H9 (cell line): ENCODE measurements at regions not wholly inside any gene's neighbourhood (a gene's known extent, or its start where the extent isn't known, plus 50 kb on each side); places are given as distances from the start of the nearest gene placed in this dataset.

Experiments used
- DNase-seq: peaks from one replicate; pipeline ENCODE4 v3.0.0-alpha.2; 2017
- H2AFZ ChIP-seq: one replicate; pipeline ENCODE4 v1.6.1; 2013; ENCODE audit warnings: mild to moderate bottlenecking, low read length, control low read depth, moderate library complexity
- H2AK5ac ChIP-seq: 2 replicates; pipeline ENCODE4 v1.6.1; 2013; ENCODE audit warnings: low read length, control low read depth, mixed read lengths; ENCODE audit not compliant: insufficient read length
- H2BK120ac ChIP-seq: one replicate; pipeline ENCODE4 v1.6.1; 2013; ENCODE audit warnings: low read depth, mild to moderate bottlenecking, low read length, control low read depth, inconsistent platforms; ENCODE audit not compliant: poor library complexity, severe bottlenecking
- H2BK12ac ChIP-seq: 2 replicates; pipeline ENCODE4 v1.6.1; 2013; ENCODE audit warnings: low read length, control low read depth, mixed read lengths, low read depth; ENCODE audit not compliant: insufficient read length
- H2BK15ac ChIP-seq: 2 replicates; pipeline ENCODE4 v1.6.1; 2013; ENCODE audit warnings: low read depth, low read length, control low read depth
- H2BK20ac ChIP-seq: one replicate; pipeline ENCODE4 v1.6.1; 2013; ENCODE audit warnings: low read depth, mild to moderate bottlenecking, low read length, control low read depth, inconsistent platforms; ENCODE audit not compliant: poor library complexity, severe bottlenecking
- H2BK5ac ChIP-seq: 2 replicates; pipeline ENCODE4 v1.6.1; 2013; ENCODE audit warnings: low read length, control low read depth, mixed read lengths; ENCODE audit not compliant: insufficient read length
- H3K14ac ChIP-seq: 2 replicates; pipeline ENCODE4 v1.6.1; 2013; ENCODE audit warnings: low read length, control low read depth; ENCODE audit not compliant: insufficient read depth
- H3K18ac ChIP-seq: 2 replicates; pipeline ENCODE4 v1.6.1; 2013; ENCODE audit warnings: low read depth, mild to moderate bottlenecking, mixed read lengths, low read length, control low read depth; ENCODE audit not compliant: insufficient read length
- H3K23ac ChIP-seq: 2 replicates; pipeline ENCODE4 v1.6.1; 2013; ENCODE audit warnings: low read length, control low read depth, mixed read lengths, low read depth; ENCODE audit not compliant: insufficient read length
- H3K23me2 ChIP-seq: 2 replicates; pipeline ENCODE4 v1.6.1; 2013; ENCODE audit warnings: low read depth, mild to moderate bottlenecking, mixed read lengths, low read length, control low read depth; ENCODE audit not compliant: insufficient read length, poor library complexity, severe bottlenecking
- H3K27ac ChIP-seq: 2 replicates; pipeline ENCODE4 v1.5.1; 2013; ENCODE audit warnings: low read length, control low read depth, mixed read lengths, low read depth; ENCODE audit not compliant: insufficient read length
- H3K27me3 ChIP-seq: 2 replicates; pipeline ENCODE4 v1.6.1; 2013; ENCODE audit warnings: low read length, control low read depth, inconsistent platforms; ENCODE audit not compliant: insufficient read depth
- H3K4ac ChIP-seq: 2 replicates; pipeline ENCODE4 v1.6.1; 2013; ENCODE audit warnings: low read depth, mild to moderate bottlenecking, control low read depth, inconsistent platforms, low read length, moderate library complexity
- H3K4me1 ChIP-seq: 2 replicates; pipeline ENCODE4 v1.6.1; 2013; ENCODE audit warnings: low read length, control low read depth, inconsistent platforms; ENCODE audit not compliant: insufficient read depth
- H3K4me2 ChIP-seq: 2 replicates; pipeline ENCODE4 v1.6.1; 2013; ENCODE audit warnings: low read length, control low read depth, mixed read lengths; ENCODE audit not compliant: insufficient read length, insufficient read depth
- H3K56ac ChIP-seq: 2 replicates; pipeline ENCODE4 v1.6.1; 2013; ENCODE audit warnings: low read depth, mild to moderate bottlenecking, mixed read lengths, low read length, control low read depth; ENCODE audit not compliant: insufficient read length
- H3K79me1 ChIP-seq: 2 replicates; pipeline ENCODE4 v1.6.1; 2013; ENCODE audit warnings: low read depth, mild to moderate bottlenecking, moderate library complexity, low read length, control low read depth, inconsistent platforms; ENCODE audit not compliant: insufficient read depth, poor library complexity, severe bottlenecking
- H3K79me2 ChIP-seq: 2 replicates; pipeline ENCODE4 v1.6.1; 2013; ENCODE audit warnings: low read length, control low read depth, inconsistent platforms; ENCODE audit not compliant: insufficient read depth
- H3K9ac ChIP-seq: 2 replicates; pipeline ENCODE4 v1.6.1; 2013; ENCODE audit warnings: low read length, control low read depth, mixed read lengths; ENCODE audit not compliant: insufficient read length; ENCODE audit errors: extremely low read depth
- H3K9me3 ChIP-seq: one replicate; pipeline ENCODE4 v1.6.1; 2013; ENCODE audit warnings: low read depth, low read length, inconsistent platforms; ENCODE audit not compliant: control insufficient read depth
- H3T11ph ChIP-seq: one replicate; pipeline ENCODE4 v1.6.1; 2013; ENCODE audit warnings: mild to moderate bottlenecking, low read length, control low read depth, inconsistent platforms
- H4K20me1 ChIP-seq: one replicate; pipeline ENCODE4 v1.6.1; 2013; ENCODE audit not compliant: control insufficient read depth, insufficient read length, insufficient read depth
- H4K5ac ChIP-seq: 2 replicates; pipeline ENCODE4 v1.6.1; 2013; ENCODE audit warnings: low read depth, mild to moderate bottlenecking, mixed read lengths, low read length, control low read depth; ENCODE audit not compliant: insufficient read length
- H4K8ac ChIP-seq: replicated peaks from 2 replicates; pipeline ENCODE4 v1.6.1; 2013; ENCODE audit warnings: low read length, control low read depth, mixed read lengths, low read depth; ENCODE audit not compliant: insufficient read length
- H4K91ac ChIP-seq: 2 replicates; pipeline ENCODE4 v1.6.1; 2013; ENCODE audit warnings: low read depth, mild to moderate bottlenecking, moderate library complexity, mixed read lengths, low read length, control low read depth; ENCODE audit not compliant: insufficient read length
- H3K27ac Mint-ChIP-seq, 3 experiments: 2 replicates in 2 of 3; 3 replicates in 1 of 3; pipeline ENCODE4 v1.8.0; 2020 to 2021; ENCODE audit warnings: mixed read lengths in 3 of 3, mild to moderate bottlenecking in 1 of 3, moderate library complexity in 1 of 3
- H3K27me3 Mint-ChIP-seq: 2 replicates; pipeline ENCODE4 v1.8.0; 2021; ENCODE audit warnings: low read depth, mild to moderate bottlenecking, moderate library complexity, mixed read lengths
- H3K36me3 Mint-ChIP-seq, 3 experiments: 2 replicates in 2 of 3; 3 replicates in 1 of 3; pipeline ENCODE4 v1.8.0; 2020 to 2021; ENCODE audit warnings: low read depth in 3 of 3, mixed read lengths in 3 of 3; ENCODE audit not compliant: insufficient read depth in 1 of 3
- H3K4me1 Mint-ChIP-seq, 2 experiments: 2 replicates each; pipeline ENCODE4 v1.8.0; 2020; ENCODE audit warnings: mixed read lengths in 2 of 2
- H3K4me3 Mint-ChIP-seq, 2 experiments: 2 replicates in 1 of 2; 3 replicates in 1 of 2; pipeline ENCODE4 v1.8.0; 2020 to 2021; ENCODE audit warnings: mild to moderate bottlenecking in 2 of 2, mixed read lengths in 2 of 2, moderate library complexity in 1 of 2
- H3K9me3 Mint-ChIP-seq, 2 experiments: 2 replicates in 1 of 2; 3 replicates in 1 of 2; pipeline ENCODE4 v1.8.0; 2020; ENCODE audit warnings: mild to moderate bottlenecking in 2 of 2, mixed read lengths in 2 of 2, moderate library complexity in 1 of 2
- CTCF ChIP-seq: fragments of 200-600 bp; sonication (generic); conservative IDR thresholded peaks from 3 replicates; pipeline ENCODE4 v1.8.0; 2021; ENCODE audit warnings: antibody characterized with exemption, mild to moderate bottlenecking
- WGBS: extraction: QIAGEN DNeasy Blood & Tissue Kit; methylation state at CpG from one replicate; pipeline ENCODE4 v1.1.7; 2013; ENCODE audit warnings: missing lambda C conversion rate, low lambda C conversion rate, mixed read lengths; ENCODE audit not compliant: insufficient read length; ENCODE audit errors: extremely low coverage; 5-methylcytosine and 5-hydroxymethylcytosine counted together

- H3T11ph ChIP-seq = no peak overlapping the region
- H3K14ac ChIP-seq = no peak overlapping the region
- H3K27ac ChIP-seq = no peak overlapping the region
- no peak overlapping the region for H2AK5ac ChIP-seq
- no CpG with 5 or more reads among the region's 2 CpGs for WGBS
- H4K20me1 ChIP-seq = no peaks in the 10 kb centered on the region
- no peak overlapping the region for H3K4ac ChIP-seq
- Mint-ChIP-seq H3K36me3 (no peaks in the 10 kb centered on the region), H3K27me3 (no peaks in the 10 kb centered on the region; the same call in 1 of the 2 replicates), H3K4me1 (peaks cover 6 to 11% of the 10 kb centered on the region in 2 experiments), H3K27ac (no peak overlapping the region), H3K4me3 (no peak overlapping the region), H3K9me3 (no peaks in the 10 kb centered on the region)
- no peak overlapping the region for H4K91ac ChIP-seq
- no peak overlapping the region for H2BK5ac ChIP-seq
- H3K23me2 ChIP-seq = no peaks in the 10 kb centered on the region
- no peak overlapping the region for H3K4me2 ChIP-seq
- no peak overlapping the region for H3K23ac ChIP-seq
- no peak overlapping the region for H4K8ac ChIP-seq
- H2BK12ac ChIP-seq = no peak overlapping the region
- no peak overlapping the region for H2AFZ ChIP-seq
- no peaks in the 10 kb centered on the region for H3K79me2 ChIP-seq
- no peak for DNase-seq
- no peak for TF ChIP-seq CTCF
- no peak overlapping the region for H2BK120ac ChIP-seq
- H2BK20ac ChIP-seq = no peak overlapping the region
- H3K79me1 ChIP-seq = no peaks in the 10 kb centered on the region
- no peak overlapping the region for H2BK15ac ChIP-seq
- no peak overlapping the region for H3K18ac ChIP-seq
- H3K56ac ChIP-seq = no peak overlapping the region
- no peaks in the 10 kb centered on the region for H3K9me3 ChIP-seq
- no peak overlapping the region for H3K9ac ChIP-seq
- H3K4me1 ChIP-seq = no peaks in the 10 kb centered on the region
- no peak overlapping the region for H4K5ac ChIP-seq
- no peaks in the 10 kb centered on the region for H3K27me3 ChIP-seq
Observed at GRCh38 chr1:82218846-82219245, 418.1 kb downstream of the ADGRL2 start.
